GM12873 (cell line): ENCODE measurements at regions not wholly inside any gene's neighbourhood (a gene's known extent, or its start where the extent isn't known, plus 50 kb on each side); places are given as distances from the start of the nearest gene placed in this dataset.

ENCODE experiments used
- TF ChIP-seq, protein P1 (sequence below): IDR thresholded peaks from 2 replicates; pipeline ENCODE4 v1.5.1; 2012; ENCODE audit warnings: low read depth, mild to moderate bottlenecking, moderate library complexity, low read length, control low read depth; ENCODE audit not compliant: insufficient read depth; ENCODE audit errors: missing control alignments

- TF ChIP-seq, protein P1, sequence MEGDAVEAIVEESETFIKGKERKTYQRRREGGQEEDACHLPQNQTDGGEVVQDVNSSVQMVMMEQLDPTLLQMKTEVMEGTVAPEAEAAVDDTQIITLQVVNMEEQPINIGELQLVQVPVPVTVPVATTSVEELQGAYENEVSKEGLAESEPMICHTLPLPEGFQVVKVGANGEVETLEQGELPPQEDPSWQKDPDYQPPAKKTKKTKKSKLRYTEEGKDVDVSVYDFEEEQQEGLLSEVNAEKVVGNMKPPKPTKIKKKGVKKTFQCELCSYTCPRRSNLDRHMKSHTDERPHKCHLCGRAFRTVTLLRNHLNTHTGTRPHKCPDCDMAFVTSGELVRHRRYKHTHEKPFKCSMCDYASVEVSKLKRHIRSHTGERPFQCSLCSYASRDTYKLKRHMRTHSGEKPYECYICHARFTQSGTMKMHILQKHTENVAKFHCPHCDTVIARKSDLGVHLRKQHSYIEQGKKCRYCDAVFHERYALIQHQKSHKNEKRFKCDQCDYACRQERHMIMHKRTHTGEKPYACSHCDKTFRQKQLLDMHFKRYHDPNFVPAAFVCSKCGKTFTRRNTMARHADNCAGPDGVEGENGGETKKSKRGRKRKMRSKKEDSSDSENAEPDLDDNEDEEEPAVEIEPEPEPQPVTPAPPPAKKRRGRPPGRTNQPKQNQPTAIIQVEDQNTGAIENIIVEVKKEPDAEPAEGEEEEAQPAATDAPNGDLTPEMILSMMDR, result no peak
These were observed 134.0 kb downstream of the TPRA1 start for GRCh38 chr3:127456471-127457093.

GRCh38 chr3:127455541-127456450, 134.7 kb downstream of the TPRA1 start:
- TF ChIP-seq, protein P1, result peak; percentile 76

GRCh38 chr3:127454968-127455367, 135.6 kb downstream of the TPRA1 start:
- TF ChIP-seq, protein P1, result no peak

GRCh38 chr3:127454051-127454450, 136.5 kb downstream of the TPRA1 start:
- TF ChIP-seq, protein P1, result no peak

- TF ChIP-seq, protein P1, result no peak
These were observed 138.2 kb downstream of the TPRA1 start for GRCh38 chr3:127452321-127452821.

DNA sequence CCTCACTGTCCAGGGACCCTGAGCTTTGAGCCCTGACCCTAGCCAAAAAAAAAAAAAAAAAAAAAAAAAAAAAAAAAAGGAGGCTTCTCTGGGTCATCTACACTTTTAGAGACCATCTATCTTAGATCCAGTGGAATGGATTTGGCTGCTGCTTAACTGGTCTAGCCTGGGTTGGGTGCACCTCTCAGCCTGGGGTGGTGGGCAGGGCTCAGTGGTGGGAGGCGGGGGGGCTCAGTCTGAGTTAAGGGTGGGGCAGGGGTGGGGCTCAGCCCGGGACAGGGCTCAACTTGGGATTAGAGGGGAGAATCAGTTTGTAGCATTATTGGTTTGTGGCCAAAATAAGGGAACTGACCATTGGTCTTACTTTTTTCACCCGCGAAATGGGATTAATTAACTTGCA, 139.2 kb downstream of the TPRA1 start:
- TF ChIP-seq, protein P1, result no peak

GRCh38 chr3:127450331-127450730, 140.2 kb downstream of the TPRA1 start:
- TF ChIP-seq, protein P1, result no peak
